Bone marrow (tissue), 2 donors: ENCODE measurements at regions not wholly inside any gene's neighbourhood (a gene's known extent, or its start where the extent isn't known, plus 50 kb on each side); places are given as distances from the start of the nearest gene placed in this dataset.

Experiments
- DNase-seq, 2 donors: peaks; one replicate each; lab custom pipeline; 2025; lab: John Stamatoyannopoulos, UW

GRCh38 chr11:32002311-32002710 lies 88.6 kb upstream of the RCN1 start:
- no peak for DNase-seq

GRCh38 chr11:31997955-31998354 lies 92.9 kb upstream of the RCN1 start:
- no peak for DNase-seq

GRCh38 chr11:31996159-31996881 lies 94.6 kb upstream of the RCN1 start:
- no peak for DNase-seq

- no peak for DNase-seq
Observed at GRCh38 chr11:31995525-31996094, 95.3 kb upstream of the RCN1 start.

- no peak for DNase-seq
Observed at GRCh38 chr11:31995032-31995431, 95.8 kb upstream of the RCN1 start.

GRCh38 chr11:31987118-31988005 lies 103.5 kb upstream of the RCN1 start:
- no peak for DNase-seq

GRCh38 chr11:31986201-31986889 lies 104.5 kb upstream of the RCN1 start:
- DNase-seq = no peak

- DNase-seq = no peak
Observed at GRCh38 chr11:31981457-31981856, 109.4 kb upstream of the RCN1 start.

GRCh38 chr11:31977343-31977742 lies 113.5 kb upstream of the RCN1 start:
- no peak for DNase-seq

- DNase-seq = no peak
Observed at GRCh38 chr11:31974366-31975136, 116.3 kb upstream of the RCN1 start.

GRCh38 chr11:31973172-31973571 lies 117.7 kb upstream of the RCN1 start:
- no peak for DNase-seq

- no peak for DNase-seq
Observed at GRCh38 chr11:31972623-31973022, 118.3 kb upstream of the RCN1 start.

GRCh38 chr11:31969359-31969702 lies 121.5 kb upstream of the RCN1 start:
- DNase-seq = no peak

GRCh38 chr11:31968461-31969358 lies 122.2 kb upstream of the RCN1 start:
- no peak for DNase-seq

GRCh38 chr11:31967404-31968130 lies 123.3 kb upstream of the RCN1 start:
- no peak for DNase-seq

GRCh38 chr11:31966846-31967245 lies 124.0 kb upstream of the RCN1 start:
- DNase-seq = no peak

GRCh38 chr11:31964181-31964580 lies 126.7 kb upstream of the RCN1 start:
- no peak for DNase-seq

GRCh38 chr11:31960126-31960525 lies 130.7 kb upstream of the RCN1 start:
- no peak for DNase-seq

GRCh38 chr11:31959716-31960115 lies 131.2 kb upstream of the RCN1 start:
- no peak for DNase-seq
